Tibial nerve (tissue), 4 donors: ENCODE measurements at regions not wholly inside any gene's neighbourhood (a gene's known extent, or its start where the extent isn't known, plus 50 kb on each side); places are given as distances from the start of the nearest gene placed in this dataset.

Experiments used
- EP300 ChIP-seq, 2 donors: sonication (generic); formaldehyde crosslinking; IDR thresholded peaks; one replicate each; pipeline ENCODE4 v1.6.1; 2017; ENCODE audit warnings: antibody characterized with exemption in 2 of 2, mild to moderate bottlenecking in 1 of 2
- POLR2A ChIP-seq, 2 donors: fragments of 450-650 bp; IDR thresholded peaks; one replicate each; pipeline ENCODE4 v1.6.1; 2017; ENCODE audit warnings: antibody characterized with exemption in 2 of 2, mild to moderate bottlenecking in 2 of 2, moderate library complexity in 2 of 2
- TF ChIP-seq, protein P1 (sequence below), 5 experiments: fragments of 200-600 bp in 3 of 5; fragments of 450-650 bp in 2 of 5; sonication (generic) in 3 of 5; IDR thresholded peaks; one replicate each; pipeline ENCODE4 v1.5.1; 2016 to 2019; ENCODE audit warnings: antibody characterized with exemption in 5 of 5, mild to moderate bottlenecking in 3 of 5, moderate library complexity in 2 of 5

DNA sequence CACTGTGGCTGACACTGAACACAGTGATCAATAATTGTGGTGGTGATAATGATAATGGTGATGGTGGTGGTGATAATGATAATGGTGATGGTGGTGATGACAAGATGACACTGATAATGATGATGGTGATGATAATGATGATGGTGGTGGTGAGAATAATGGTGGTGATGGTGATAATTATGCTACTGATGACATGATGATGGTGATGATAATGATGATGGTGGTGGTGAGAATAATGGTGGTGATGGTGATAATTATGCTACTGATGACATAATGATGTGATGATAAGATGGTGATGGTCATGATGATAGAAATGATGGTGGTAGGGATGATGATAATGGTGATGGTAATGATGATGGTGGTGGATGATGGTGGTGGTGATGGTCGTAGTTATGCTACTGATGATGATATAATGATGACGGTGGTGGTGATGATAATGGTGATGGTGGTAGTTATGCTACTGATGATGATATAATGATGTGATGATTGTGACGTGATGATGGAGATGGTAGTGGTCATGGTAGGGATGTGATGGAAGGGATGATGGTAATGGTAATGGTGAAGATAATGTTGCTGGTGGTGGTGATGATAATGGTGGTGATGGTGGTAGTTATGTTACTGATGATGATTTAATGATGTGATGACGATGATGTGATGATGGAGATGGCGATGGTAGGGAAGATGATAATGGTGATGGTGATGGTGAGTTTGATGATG, 356.5 kb upstream of the CDH4 start:
- TF ChIP-seq, protein P1, sequence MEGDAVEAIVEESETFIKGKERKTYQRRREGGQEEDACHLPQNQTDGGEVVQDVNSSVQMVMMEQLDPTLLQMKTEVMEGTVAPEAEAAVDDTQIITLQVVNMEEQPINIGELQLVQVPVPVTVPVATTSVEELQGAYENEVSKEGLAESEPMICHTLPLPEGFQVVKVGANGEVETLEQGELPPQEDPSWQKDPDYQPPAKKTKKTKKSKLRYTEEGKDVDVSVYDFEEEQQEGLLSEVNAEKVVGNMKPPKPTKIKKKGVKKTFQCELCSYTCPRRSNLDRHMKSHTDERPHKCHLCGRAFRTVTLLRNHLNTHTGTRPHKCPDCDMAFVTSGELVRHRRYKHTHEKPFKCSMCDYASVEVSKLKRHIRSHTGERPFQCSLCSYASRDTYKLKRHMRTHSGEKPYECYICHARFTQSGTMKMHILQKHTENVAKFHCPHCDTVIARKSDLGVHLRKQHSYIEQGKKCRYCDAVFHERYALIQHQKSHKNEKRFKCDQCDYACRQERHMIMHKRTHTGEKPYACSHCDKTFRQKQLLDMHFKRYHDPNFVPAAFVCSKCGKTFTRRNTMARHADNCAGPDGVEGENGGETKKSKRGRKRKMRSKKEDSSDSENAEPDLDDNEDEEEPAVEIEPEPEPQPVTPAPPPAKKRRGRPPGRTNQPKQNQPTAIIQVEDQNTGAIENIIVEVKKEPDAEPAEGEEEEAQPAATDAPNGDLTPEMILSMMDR (IDR thresholded peaks at IDR 0.05), result no peak
- TF ChIP-seq EP300 (IDR thresholded peaks at IDR 0.05) (no peak), POLR2A (IDR thresholded peaks at IDR 0.05) (no peak)
